HG03460 (cell line): ENCODE measurements at regions not wholly inside any gene's neighbourhood (a gene's known extent, or its start where the extent isn't known, plus 50 kb on each side); places are given as distances from the start of the nearest gene placed in this dataset.

Experiments
- ATAC-seq: cut with Tn5 transposase; IDR thresholded peaks from one replicate; pipeline ENCODE4 v1.9.1; 2021; ENCODE audit not compliant: unreplicated experiment

GRCh38 chr2:176704282-176704858, 435.1 kb downstream of the MTX2 start:
- ATAC-seq = no peak

GRCh38 chr2:176709149-176709951, 440.1 kb downstream of the MTX2 start:
- ATAC-seq = no peak

GRCh38 chr2:176709991-176710390, 440.7 kb downstream of the MTX2 start:
- ATAC-seq = no peak

GRCh38 chr2:176710657-176711186, 441.5 kb downstream of the MTX2 start:
- ATAC-seq = no peak

GRCh38 chr2:176725873-176726645, 456.8 kb downstream of the MTX2 start:
- ATAC-seq = no peak

- ATAC-seq = no peak
These were observed 458.5 kb downstream of the MTX2 start for GRCh38 chr2:176727696-176728095.

GRCh38 chr2:176729706-176730569, 460.7 kb downstream of the MTX2 start:
- no peak for ATAC-seq

GRCh38 chr2:176732780-176733179, 463.5 kb downstream of the MTX2 start:
- ATAC-seq = no peak

- no peak for ATAC-seq
These were observed 464.6 kb downstream of the MTX2 start for GRCh38 chr2:176733698-176734430.

- ATAC-seq = no peak
These were observed 465.6 kb downstream of the MTX2 start for GRCh38 chr2:176734868-176735267.

GRCh38 chr2:176742271-176742670, 470.3 kb upstream of the HNRNPA3 start:
- ATAC-seq = no peak

- no peak for ATAC-seq
These were observed 468.9 kb upstream of the HNRNPA3 start for GRCh38 chr2:176743671-176744070.

GRCh38 chr2:176744146-176744545, 468.4 kb upstream of the HNRNPA3 start:
- ATAC-seq = no peak

- no peak for ATAC-seq
These were observed 466.9 kb upstream of the HNRNPA3 start for GRCh38 chr2:176745543-176746200.

- no peak for ATAC-seq
These were observed 466.2 kb upstream of the HNRNPA3 start for GRCh38 chr2:176746411-176746810.

GRCh38 chr2:176747506-176747905, 465.1 kb upstream of the HNRNPA3 start:
- no peak for ATAC-seq

GRCh38 chr2:176747928-176748327, 464.7 kb upstream of the HNRNPA3 start:
- no peak for ATAC-seq

- no peak for ATAC-seq
These were observed 463.9 kb upstream of the HNRNPA3 start for GRCh38 chr2:176748662-176749061.
